ENCODE measurements at regions not wholly inside any gene's neighbourhood (a gene's known extent, or its start where the extent isn't known, plus 50 kb on each side); places are given as distances from the start of the nearest gene placed in this dataset.

- in situ Hi-C loops (cut with MboI) (no loop called here), intact Hi-C loops (cut with micrococcal nuclease) (no loop called here)
- no peaks in the 10 kb centered on the region for H3K27me3 ChIP-seq (ENCODE audit: control insufficient read depth in 2 of 2, insufficient read depth in 2 of 2, low read length in 2 of 2)
- 0% methylated on average over 3 of the region's 3 CpGs for WGBS (ENCODE audit: insufficient coverage, low coverage, missing lambda C conversion rate)
- no peak overlapping the region for H2AFZ ChIP-seq (ENCODE audit: low read depth, low read length)
- H3K9me3 ChIP-seq (replicated peaks; ENCODE audit: control insufficient read depth, insufficient read depth, low read depth, low read length): no peaks in the 10 kb centered on the region
- no peak overlapping the region for H3K27ac ChIP-seq (ENCODE audit: extremely low read depth, low read depth, low read length)
- no peak overlapping the region for H3K4me3 ChIP-seq
- no peaks in the 10 kb centered on the region for H3K9me1 ChIP-seq (ENCODE audit: control insufficient read depth, insufficient read depth, low read length)
- no peaks in the 10 kb centered on the region for H4K20me1 ChIP-seq (replicated peaks; ENCODE audit: control insufficient read depth, insufficient read depth, low read length)
- no peak for DNase-seq (ENCODE audit: extremely low read depth in 1 of 4, low spot score in 3 of 4)
- no peaks in the 10 kb centered on the region for H3K79me2 ChIP-seq (ENCODE audit: control insufficient read depth, insufficient read depth, low read length)
- H3K4me2 ChIP-seq (ENCODE audit: insufficient read depth, low read length): no peak overlapping the region
- no peak for ATAC-seq
- no TSS peak for BruUV-seq (replicated peaks)
- H3K4me1 ChIP-seq (replicated peaks in 1 of 2; ENCODE audit: control insufficient read depth in 2 of 2, insufficient read depth in 2 of 2, low read length in 2 of 2): no peaks in the 10 kb centered on the region
- POLR2A ChIA-PET: interaction anchor here (0.6 kb wide), 1 partner anchor 600 kb away, joined by 3 read pairs; no protein-coding TSS in a partner anchor
- no peaks in the 10 kb centered on the region for H3K36me3 ChIP-seq (ENCODE audit: control insufficient read depth, insufficient read depth, low read length)
- FAIRE-seq: no peak
- CTCF ChIA-PET (ENCODE audit: low intra/inter-chr PET ratio): no interaction called here
- H3K9ac ChIP-seq (ENCODE audit: insufficient read depth in 1 of 2, low read depth in 2 of 2, low read length in 2 of 2): no peak overlapping the region
- TF ChIP-seq MAFK (IDR thresholded peaks at IDR 0.05; ENCODE audit: low read length): no peak
- TF ChIP-seq E2F5 (CRISPR knock-in tag; IDR thresholded peaks at IDR 0.05): no peak
- no peak for TF ChIP-seq NCOA2 (IDR thresholded peaks at IDR 0.05; ENCODE audit: partially characterized antibody in 2 of 2)
- TF ChIP-seq CREM (IDR thresholded peaks at IDR 0.05; ENCODE audit: low read depth): no peak
- TF ChIP-seq, protein P1, sequence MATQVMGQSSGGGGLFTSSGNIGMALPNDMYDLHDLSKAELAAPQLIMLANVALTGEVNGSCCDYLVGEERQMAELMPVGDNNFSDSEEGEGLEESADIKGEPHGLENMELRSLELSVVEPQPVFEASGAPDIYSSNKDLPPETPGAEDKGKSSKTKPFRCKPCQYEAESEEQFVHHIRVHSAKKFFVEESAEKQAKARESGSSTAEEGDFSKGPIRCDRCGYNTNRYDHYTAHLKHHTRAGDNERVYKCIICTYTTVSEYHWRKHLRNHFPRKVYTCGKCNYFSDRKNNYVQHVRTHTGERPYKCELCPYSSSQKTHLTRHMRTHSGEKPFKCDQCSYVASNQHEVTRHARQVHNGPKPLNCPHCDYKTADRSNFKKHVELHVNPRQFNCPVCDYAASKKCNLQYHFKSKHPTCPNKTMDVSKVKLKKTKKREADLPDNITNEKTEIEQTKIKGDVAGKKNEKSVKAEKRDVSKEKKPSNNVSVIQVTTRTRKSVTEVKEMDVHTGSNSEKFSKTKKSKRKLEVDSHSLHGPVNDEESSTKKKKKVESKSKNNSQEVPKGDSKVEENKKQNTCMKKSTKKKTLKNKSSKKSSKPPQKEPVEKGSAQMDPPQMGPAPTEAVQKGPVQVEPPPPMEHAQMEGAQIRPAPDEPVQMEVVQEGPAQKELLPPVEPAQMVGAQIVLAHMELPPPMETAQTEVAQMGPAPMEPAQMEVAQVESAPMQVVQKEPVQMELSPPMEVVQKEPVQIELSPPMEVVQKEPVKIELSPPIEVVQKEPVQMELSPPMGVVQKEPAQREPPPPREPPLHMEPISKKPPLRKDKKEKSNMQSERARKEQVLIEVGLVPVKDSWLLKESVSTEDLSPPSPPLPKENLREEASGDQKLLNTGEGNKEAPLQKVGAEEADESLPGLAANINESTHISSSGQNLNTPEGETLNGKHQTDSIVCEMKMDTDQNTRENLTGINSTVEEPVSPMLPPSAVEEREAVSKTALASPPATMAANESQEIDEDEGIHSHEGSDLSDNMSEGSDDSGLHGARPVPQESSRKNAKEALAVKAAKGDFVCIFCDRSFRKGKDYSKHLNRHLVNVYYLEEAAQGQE (IDR thresholded peaks at IDR 0.05; ENCODE audit: borderline replicate concordance): no peak
- TF ChIP-seq, protein P1 (CRISPR knock-in tag; IDR thresholded peaks at IDR 0.05; ENCODE audit: low read depth): no peak
- TF ChIP-seq SETDB1 (IDR thresholded peaks at IDR 0.05; ENCODE audit: low read length): no peak
- no peak for TF ChIP-seq ZNF143 (CRISPR knock-in tag; IDR thresholded peaks at IDR 0.05)
- no peak for TF ChIP-seq MCM2 (IDR thresholded peaks at IDR 0.05; ENCODE audit: low read depth)
- no peak for TF ChIP-seq WHSC1 (IDR thresholded peaks at IDR 0.05; ENCODE audit: low read length)
- no peak for TF ChIP-seq CBFB (CRISPR knock-in tag; IDR thresholded peaks at IDR 0.05)
- TF ChIP-seq TGIF2 (CRISPR knock-in tag; IDR thresholded peaks at IDR 0.05): no peak
- TF ChIP-seq HDAC3 (IDR thresholded peaks at IDR 0.05; ENCODE audit: borderline replicate concordance, partially characterized antibody): no peak
- TF ChIP-seq HNRNPH1 (optimal IDR thresholded peaks at IDR 0.05; ENCODE audit: low read depth, low read length): no peak
- no peak for TF ChIP-seq ZNF707 (CRISPR knock-in tag; conservative IDR thresholded peaks at IDR 0.05)
- TF ChIP-seq DPF2 (IDR thresholded peaks at IDR 0.05): no peak
- TF ChIP-seq MTA3 (IDR thresholded peaks at IDR 0.05; ENCODE audit: borderline replicate concordance): no peak
These were observed 201.8 kb downstream of the SIPA1L2 start for GRCh38 chr1:232428036-232428645.

Data from K562 (cell line).